NCI-H1436 treated with DMSO at 0.1 percent for 48 hours (cell line): ENCODE measurements at regions not wholly inside any gene's neighbourhood (a gene's known extent, or its start where the extent isn't known, plus 50 kb on each side); places are given as distances from the start of the nearest gene placed in this dataset.
A peak's percentile ranks its signal among the peaks of the same experiment; 100 is the strongest.

Experiments
- DNase-seq: peaks from one replicate; lab custom pipeline; 2025; lab: John Stamatoyannopoulos, UW

DNA sequence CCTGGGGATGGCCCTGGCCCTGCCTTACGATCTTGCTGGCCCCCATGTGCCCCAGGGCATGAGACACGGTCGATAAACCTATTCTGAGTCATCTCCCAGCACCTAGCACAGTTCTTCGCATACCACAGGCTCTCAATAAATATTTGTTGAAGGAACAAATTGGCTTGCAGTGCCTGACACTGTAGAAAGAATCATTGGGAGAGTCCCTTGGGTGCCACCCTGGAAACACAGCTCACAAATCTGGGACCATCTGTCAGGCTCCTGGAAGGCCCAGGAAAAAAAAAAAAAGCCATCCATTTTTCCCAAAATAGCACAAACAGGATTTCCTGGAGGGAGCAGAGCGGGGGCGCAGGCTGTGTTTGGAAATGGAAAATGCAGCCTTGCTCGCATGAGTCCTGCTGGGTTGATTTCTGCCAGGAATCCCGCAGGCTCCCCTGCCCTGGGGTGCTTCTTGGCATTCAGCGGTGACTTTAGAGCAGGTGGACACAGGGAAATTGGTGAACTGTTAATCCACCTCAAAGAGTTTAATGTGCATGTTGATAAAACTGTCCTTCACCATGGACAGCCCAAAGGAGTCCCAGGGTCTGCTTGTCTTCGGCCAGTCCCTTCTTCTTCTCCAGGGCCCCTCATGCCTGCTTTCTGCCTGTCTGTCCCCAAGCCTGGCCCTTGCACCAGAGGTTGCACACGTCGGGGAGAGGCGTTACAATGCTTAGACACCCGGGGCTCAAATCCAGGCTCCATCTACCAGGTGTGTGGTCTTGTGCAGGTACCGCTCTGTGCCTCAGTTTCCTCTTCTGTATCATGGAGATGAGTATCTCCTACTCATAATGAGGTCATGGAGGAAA lies 106.1 kb upstream of the RFLNA start:
- DNase-seq, result peak; percentile 43

DNA sequence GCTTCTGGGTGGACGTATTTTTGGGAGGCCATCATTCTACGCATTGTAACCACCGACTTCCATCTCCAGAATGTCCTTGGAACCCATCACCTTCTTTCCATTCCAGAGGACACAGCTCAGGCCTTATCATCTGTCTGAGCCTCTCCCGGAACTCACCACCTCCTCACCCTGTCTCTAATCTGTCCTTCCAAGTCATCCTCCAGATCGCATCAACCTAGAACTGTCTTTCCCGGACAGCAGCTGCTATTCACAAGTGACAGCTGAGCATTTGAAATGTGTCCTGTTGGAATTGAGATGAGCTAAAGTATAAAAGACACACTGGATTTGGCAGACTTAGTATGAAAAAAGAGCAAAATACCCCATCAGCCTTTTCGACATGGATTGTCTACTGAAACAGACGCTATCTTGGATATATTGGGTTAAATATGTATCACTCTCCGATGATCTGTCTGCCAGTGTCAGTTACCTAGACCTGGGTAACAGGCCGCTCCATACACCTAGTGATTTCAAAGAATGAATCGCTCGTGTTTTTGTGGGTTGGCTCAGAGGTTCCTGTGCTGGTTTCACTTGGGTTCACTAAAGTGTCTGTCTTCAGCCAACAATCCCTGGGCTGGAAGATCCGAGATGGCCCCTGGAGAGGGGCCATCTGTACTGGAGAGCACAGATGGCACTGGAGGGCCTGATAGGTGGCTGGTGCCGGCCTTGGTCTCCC lies 104.4 kb upstream of the RFLNA start:
- DNase-seq, result no peak

DNA sequence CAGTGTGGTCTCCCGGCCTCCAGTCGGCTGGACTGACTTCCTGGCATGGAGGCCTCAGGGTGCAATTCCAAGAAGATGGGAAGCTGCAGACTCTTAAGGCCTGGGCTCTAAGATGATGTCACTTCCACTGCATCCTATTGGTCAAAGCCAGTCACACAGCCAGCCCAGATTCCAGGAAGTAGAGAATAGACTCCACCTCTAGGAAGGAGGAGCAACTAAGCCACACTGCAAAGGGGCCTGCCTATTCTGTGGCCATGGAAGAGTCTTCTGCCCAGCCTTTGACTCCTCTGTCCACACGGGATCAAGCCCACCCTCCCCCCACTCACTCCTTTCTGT lies 103.9 kb upstream of the RFLNA start:
- no peak for DNase-seq

DNA sequence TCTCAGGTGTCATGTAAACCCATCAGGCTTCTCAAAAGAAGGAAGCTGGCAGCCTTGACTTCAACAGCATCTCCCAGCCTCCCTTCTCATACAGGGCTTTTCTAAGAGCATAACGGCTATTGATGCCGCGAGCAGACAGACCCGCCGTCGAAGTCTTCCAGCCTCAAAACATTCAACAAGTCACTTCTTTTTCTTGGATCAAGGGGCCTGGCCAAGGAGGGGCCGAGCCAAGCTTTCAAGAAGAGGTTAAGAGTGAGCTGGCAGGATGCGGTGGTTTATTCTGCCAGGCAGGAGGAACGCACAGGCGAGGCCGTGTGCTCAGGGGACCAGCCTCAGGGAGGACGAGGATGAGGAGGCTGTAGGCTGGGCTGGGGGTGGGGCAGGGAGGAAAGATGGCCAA lies 102.9 kb upstream of the RFLNA start:
- DNase-seq, result no peak

DNA sequence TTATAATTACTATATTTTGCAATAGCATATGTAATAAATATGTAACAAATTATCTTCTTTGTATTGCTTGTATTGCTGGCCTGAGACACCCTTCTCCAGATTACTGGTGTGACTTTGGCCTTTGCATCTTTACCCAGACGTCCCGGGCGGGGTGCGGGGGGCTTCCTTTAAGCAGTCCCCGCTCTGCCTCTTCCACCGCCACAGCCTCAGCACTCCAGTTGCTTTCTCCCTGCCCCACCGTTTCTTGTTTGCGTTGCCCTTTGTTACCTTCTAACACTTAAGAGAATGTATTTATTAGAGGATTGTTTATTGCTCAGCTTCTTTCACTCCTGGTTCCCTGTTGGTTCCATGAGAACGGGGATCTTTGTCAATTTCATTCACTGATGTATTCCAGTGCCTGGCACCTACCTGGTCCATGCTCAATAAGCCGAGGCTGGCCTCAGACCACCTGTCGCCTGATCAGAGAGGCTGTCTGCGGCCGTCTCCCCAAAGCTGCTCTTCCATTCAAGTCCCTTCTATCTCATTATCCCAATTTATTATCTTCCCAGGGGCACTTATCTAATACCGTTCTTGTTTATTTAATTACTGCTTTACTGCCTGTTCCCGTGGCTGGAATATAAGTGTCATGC lies 100.5 kb upstream of the RFLNA start:
- no peak for DNase-seq

DNA sequence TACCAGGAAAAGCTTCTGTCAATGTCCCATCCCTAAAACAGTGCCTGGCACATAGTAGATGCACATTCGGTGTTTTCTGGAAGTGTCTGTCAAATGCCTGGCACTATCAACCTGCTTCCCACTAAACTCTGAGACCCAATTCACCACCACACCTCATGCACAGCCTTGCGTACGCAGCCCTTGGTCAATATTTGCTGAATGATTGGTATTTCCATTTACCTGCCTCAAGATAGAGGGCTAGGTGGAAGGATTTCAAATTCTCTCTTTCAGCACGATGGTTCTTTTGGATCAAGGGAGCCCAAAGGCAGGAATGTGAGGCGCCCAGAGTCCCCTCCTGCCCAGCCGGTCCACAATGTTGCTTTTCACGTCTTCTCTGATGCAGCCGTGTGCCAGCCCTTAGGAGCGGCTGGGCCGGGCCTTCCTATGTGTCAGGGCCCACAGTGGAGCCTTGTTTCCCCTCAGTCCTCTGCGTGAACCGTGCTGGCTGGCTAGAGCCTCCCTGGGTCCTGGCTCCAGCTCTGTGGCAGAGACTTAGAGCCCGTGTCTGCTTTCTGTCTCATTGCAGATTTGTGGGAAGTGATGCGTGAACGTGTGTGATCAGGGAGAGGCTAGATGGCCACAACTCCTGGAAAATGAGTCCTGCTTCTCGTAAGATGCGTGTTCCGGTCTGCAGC lies 99.9 kb upstream of the RFLNA start:
- DNase-seq, result no peak

DNA sequence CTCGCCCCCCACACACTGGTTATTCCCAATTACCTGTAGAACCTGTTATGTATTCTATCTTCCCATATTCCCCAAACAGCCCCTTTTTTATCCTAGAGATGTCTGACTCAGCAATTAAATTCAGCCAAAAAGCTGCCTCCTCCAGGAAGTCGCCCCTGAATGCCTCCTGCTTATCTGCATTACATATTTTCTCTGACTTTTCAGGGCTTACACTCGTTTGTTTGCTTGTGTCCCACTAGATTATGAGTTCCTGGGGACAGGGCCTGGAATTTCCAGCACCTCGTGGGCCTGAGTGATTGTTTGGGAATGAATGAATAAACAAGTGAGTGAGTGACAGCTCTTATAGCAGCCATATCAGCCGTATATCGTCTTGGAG lies 99.3 kb upstream of the RFLNA start:
- DNase-seq, result no peak

DNA sequence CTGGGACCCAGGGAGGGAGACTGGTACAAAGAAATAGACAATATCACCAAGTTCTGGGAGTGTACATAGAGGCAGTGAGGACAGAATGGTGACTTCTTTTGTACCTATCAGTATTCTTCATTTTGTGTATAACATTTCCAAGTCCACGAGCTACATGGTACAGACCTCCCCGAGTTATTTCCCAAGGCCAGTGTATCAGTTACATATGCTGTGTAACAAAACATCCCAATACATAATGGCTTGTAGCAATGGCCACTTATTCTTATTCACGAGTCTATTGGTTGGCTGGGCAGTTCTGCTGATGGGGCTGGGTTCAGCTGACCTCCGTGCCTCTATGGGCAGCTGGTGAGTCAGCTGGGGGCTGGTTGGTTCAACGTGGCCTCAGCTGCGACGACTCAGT lies 98.7 kb upstream of the RFLNA start:
- no peak for DNase-seq

DNA sequence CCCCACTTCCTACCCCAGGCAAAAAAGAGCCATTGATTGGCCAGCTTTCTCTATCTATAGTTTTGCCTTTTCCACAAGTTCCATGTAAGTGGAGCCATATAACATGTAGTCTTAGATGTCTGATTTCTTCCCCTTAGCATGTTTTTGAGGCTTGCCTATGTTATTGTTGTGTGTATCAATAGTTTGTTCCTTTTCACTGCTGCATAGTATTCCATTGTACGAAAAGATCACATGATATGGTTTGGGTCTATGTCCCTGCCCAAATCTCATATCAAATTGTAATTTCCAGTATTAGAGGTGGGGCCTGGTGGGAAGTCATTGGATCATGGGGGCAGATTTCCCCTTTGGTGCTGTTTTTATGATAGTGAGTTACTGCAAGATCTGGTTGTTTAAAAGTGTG lies 93.6 kb upstream of the RFLNA start:
- no peak for DNase-seq

DNA sequence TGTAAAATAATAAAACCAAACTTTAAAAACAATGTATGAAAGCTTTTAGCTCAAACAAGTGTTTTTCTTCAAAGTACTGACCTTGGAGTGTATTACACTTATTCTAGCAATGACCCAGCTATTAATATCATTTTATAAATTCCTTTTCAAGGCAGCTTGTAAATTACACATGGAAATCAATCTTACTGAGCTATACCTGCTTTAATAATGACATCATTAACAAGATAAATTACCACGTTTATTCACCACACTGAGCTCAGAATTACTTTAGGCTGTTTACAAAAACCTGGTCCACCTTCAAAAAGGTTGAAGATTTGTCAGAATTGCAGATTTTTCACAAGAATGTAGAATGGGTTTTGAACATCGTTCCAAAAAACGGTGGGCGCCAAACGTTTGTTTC lies 91.7 kb upstream of the RFLNA start:
- DNase-seq, result no peak

DNA sequence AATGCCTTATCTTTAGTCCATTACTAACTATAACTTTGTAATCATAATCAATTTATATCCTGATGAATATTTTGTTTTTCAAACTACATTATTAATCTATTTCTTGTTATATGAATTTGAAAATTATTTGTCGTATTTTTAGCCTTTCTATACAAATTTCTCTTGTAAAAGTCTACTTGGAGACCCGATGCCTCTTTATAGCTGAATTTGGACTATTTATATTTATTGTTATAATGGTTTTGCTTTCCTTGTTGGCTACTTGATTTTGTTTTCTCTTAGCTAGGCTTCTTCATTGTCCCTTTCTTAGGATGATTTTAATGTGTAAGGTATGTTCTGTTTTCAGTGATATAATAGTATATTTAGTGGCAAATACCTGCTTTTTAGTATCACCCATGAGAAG lies 89.5 kb upstream of the RFLNA start:
- DNase-seq, result no peak

DNA sequence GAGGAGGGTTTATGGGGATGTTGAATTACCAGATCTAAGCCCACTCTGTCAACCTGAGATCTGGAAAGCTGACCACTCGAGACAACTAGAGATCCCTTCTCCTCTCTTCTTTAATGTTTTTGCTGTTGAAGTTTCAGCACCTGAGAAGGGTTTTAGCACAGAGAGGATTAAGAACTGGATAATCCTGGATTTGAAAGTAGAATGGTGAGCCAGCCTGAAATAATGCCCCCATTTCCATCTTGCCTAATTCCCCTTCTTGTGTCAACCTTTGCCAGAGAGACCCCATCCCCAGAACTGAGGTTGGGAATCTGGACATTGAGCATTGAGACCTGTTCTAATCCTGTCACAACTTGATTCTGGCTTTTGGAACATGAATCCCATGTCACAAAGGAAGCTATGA lies 87.8 kb upstream of the RFLNA start:
- no peak for DNase-seq

DNA sequence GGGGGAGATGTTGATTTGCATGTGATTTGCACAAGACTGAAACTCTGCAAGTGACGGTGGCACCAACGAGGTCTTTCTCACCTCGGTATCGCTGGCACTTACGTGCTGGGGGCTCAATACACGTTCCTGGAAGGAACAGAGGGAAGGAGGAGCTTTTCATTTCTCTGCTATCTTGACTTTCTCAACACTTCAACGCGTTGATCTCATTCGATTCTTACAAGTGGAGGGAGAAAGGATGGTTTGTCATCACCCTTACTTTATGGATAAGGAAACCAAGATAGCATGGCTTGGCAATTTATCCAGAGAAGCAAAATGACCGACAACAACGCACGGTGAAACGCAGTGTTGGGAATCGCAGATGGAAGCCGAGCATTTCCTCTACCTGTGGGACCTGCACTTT lies 87.3 kb upstream of the RFLNA start:
- DNase-seq, result no peak

DNA sequence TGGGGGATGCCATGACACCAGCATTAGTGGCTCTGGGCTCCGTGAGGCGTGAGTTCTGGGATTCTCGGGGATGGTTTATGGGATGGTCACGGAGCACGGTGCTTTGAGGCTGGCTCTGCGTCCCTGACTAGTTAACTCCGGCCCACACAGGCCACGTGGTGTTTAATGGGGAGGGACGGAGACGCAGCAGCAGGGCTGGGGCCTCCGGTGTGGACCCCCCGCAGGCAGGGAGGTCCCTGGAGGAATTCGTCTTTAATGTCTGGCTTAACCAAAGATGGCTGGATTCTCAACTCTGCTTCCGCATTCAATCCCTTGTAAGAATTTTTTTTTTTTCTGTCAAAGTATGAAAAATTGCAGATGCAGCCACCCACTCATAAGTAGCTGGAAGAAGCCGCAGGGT lies 86.4 kb upstream of the RFLNA start:
- DNase-seq, result no peak

DNA sequence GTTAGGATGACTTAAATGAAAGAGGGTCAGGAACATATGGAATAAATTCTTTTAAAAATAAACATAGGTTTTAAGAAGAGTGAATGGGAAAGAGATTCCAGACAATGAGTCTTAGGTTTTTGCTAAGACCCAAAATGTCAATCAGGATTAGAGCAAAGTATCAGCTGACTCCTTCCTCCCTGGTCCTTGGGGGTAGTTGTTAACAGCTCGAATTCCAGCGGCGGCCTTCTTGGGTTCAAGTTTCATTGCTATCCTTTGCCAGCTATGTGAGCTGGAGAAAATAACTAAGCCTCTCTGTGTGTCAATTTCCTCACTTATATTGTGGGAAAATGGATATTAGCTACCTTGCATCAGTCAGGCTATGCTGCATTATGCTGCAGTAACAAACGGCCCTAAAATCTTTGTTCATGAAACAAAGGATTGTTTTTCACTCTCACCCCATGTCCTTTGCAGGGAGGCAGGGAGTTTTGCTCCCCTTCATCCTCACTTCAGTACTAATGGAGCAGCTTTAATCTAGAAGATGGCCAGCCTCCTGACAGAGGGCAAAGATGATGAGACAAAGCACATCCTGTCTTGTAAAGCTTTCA lies 83.8 kb upstream of the RFLNA start:
- no peak for DNase-seq

DNA sequence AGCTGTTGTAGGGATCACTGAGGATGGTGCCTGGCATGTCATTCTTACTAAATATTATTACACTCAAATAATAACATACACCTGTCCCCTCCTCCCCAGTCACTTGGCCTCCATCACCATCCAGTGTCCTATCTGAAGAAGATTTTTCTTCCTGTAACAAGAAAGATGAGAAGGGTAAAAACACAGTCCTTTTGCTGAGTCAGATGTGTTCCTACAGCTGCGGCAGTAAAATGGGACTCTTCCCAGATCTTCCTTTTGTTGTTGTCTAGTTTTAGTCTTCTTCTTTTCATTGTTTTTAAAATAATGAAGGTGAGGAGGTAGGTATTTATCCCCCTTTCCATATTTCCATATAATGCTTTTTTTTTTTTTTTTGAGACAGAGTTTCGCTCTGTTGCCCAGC lies 83.1 kb upstream of the RFLNA start:
- DNase-seq, result no peak

DNA sequence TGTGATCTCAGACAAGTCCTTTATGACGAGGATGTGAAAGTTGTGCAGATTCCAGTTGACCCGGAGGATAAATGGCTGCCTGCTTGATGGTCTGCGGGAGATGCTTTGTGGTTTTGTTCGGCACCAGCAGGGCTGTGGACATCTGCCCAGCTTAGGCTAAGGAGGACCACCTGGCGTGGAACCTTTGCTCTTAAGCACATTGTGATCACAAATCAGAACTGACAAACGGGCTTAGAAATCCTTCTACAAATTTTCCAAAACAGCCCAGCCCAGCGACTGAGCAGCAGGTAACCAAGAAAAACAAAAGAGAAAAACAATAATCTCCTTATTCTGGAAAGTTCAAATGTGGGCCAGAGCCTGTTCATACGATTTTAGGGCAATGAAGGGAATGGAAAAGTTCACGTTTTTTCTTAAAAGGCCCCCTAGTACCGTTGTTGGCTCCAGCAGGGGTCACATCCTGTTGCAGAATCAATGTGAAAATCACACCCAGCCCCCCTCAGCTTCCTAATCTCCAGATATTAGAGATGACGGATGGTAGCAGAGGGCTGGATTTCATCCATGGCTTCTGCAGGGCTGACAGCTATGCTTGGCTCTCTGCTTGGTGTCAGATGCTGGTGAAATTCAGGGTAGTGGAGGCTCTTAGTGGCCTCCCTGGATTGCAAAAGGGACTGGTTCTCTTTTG lies 81.1 kb upstream of the RFLNA start:
- no peak for DNase-seq

DNA sequence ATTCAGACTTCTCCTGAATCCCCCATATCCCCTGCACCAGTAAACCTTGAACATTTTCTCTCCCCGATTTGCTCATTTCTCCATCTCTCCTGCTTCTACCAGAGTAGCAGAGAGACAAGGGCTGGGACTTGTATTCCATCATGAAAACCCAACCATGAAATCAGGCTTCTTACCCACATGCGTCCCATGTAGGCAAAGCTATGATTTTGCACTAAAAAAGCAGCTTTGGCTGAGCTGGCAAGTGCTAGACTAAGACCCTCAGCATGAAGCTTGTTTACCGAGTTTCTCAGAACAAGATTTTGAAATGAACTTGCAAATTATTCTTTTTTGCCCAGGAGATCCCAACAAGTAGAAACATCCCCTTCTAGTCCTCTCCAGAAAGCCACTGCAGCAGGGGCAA lies 80.3 kb upstream of the RFLNA start:
- DNase-seq, result no peak

DNA sequence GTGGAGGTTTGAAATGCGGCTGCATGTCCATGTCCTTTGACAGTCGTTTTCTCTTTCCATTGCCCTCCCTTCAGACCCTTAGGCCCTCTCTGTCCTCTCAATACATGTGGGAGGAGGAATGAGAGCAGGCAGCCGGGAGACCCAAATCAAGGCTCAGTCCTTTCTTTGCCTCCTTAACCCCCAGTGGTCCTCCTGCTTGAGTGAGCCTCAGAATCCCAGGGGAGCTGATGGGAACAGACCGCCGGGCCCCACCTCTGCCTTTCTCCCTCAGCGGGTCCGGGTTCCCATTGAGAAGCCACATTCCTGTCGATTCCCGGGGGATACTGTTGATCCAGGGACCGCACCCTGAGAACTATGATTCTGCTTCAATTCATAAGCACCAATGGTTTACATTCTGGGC lies 77.9 kb upstream of the RFLNA start:
- DNase-seq, result no peak

DNA sequence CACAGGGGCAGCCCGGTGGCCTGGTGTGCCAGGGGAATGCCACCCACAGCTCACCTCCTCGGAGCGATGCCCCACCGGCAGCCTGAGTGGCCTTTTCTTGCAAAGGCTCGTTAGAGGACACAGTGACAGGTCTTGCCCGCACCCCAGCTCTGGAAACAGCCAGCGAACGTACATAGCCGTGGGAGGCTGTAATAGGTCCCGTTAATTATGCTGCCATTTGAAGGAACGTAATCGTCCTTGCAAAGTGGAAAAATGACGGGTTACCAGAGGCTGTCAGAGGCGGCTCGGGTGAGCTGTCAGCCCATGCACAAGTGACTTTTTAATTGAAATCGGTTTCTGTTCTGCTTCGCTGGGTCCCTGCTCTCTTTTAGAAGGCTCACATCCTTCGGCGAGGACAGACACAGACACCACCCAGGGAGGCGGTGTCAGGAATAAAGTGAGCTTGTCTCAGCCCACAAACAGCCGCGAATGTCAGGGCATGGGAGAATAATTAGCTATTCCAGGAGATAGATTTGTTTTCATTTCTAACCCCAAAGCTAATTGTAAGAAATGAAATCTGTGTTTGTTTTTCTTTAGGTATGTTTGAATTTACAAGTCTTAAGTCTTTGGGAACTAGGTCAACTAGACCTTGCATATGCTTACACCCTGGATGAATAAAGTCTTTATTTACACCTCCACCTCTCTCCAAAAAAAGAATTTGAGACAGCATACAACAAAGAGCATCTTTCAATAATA lies 77.2 kb upstream of the RFLNA start:
- no peak for DNase-seq

DNA sequence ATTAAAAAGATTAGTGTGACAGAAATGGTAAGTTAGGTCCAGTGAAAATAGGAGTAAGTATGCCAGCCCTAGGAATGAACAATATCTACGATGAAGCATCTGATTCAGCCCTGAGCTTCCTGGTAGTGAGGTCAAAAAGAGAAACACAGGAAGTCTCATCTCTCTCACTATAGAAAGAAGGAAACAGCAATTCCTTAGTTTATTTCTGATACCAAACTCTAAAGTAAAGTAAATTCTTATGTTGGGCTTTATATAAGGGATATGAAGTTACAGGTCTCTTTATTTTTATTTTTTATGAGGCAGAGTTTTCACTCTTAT lies 76.7 kb upstream of the RFLNA start:
- no peak for DNase-seq
